Activated naive CD8-positive, alpha-beta T cell treated with anti-CD3 and anti-CD28 coated beads, Interleukin-2, amount 10 ng/mL, durations not matched to agents 7 days and 5 days (primary cell): ENCODE measurements at regions not wholly inside any gene's neighbourhood (a gene's known extent, or its start where the extent isn't known, plus 50 kb on each side); places are given as distances from the start of the nearest gene placed in this dataset.

Experiments used
- ATAC-seq: fragments of 150-1000 bp; cut with Tn5 transposase; one replicate; pipeline ENCODE4 v1.10.0; 2021; ENCODE audit warnings: low read depth, moderate library complexity
- POLR2A ChIA-PET: fragments of 350-600 bp; sonication (Branson Sonifier 250); formaldehyde crosslinking; loops from one replicate; lab custom pipeline; 2021; ENCODE audit warnings: antibody characterized with exemption; lab: Charles Lee
- DNase-seq: peaks from one replicate; pipeline ENCODE4 v3.0.0; 2021
- H3K27ac Mint-ChIP-seq: one replicate; pipeline ENCODE4 v1.8.0; 2022; ENCODE audit warnings: mild to moderate bottlenecking, mixed read lengths
- H3K27me3 Mint-ChIP-seq: one replicate; pipeline ENCODE4 v1.8.0; 2022; ENCODE audit warnings: mild to moderate bottlenecking, moderate library complexity, mixed read lengths
- H3K36me3 Mint-ChIP-seq: one replicate; pipeline ENCODE4 v1.8.0; 2021; ENCODE audit warnings: mild to moderate bottlenecking, mixed read lengths
- H3K4me1 Mint-ChIP-seq: one replicate; pipeline ENCODE4 v1.8.0; 2021; ENCODE audit warnings: mixed read lengths
- H3K4me3 Mint-ChIP-seq: one replicate; pipeline ENCODE4 v1.8.0; 2022; ENCODE audit warnings: mild to moderate bottlenecking, moderate library complexity, mixed read lengths
- H3K9me3 Mint-ChIP-seq: one replicate; pipeline ENCODE4 v1.8.0; 2021; ENCODE audit warnings: mixed read lengths

- Mint-ChIP-seq H3K36me3 (no peaks in the 10 kb centered on the region), H3K27me3 (no peaks in the 10 kb centered on the region), H3K4me3 (no peak overlapping the region), H3K4me1 (no peaks in the 10 kb centered on the region), H3K9me3 (peaks cover 4% of the 10 kb centered on the region), H3K27ac (no peak overlapping the region)
- POLR2A ChIA-PET, result no interaction called here
- no peak for ATAC-seq
- no peak for DNase-seq
These were observed 488.3 kb downstream of the CCDC85A start for GRCh38 chr2:56671973-56672569.

- H3K9me3 Mint-ChIP-seq, result peaks cover 4% of the 10 kb centered on the region
- no peak overlapping the region for H3K4me3 Mint-ChIP-seq
- no peaks in the 10 kb centered on the region for H3K4me1 Mint-ChIP-seq
- ATAC-seq (no peak), DNase-seq (no peak)
- POLR2A ChIA-PET, result no interaction called here
- H3K36me3 Mint-ChIP-seq, result no peaks in the 10 kb centered on the region
- H3K27me3 Mint-ChIP-seq, result no peaks in the 10 kb centered on the region
- no peak overlapping the region for H3K27ac Mint-ChIP-seq
These were observed 490.3 kb downstream of the CCDC85A start for GRCh38 chr2:56674084-56674483.

- no peaks in the 10 kb centered on the region for H3K36me3 Mint-ChIP-seq
- no peaks in the 10 kb centered on the region for H3K4me1 Mint-ChIP-seq
- POLR2A ChIA-PET, result no interaction called here
- no peak overlapping the region for H3K4me3 Mint-ChIP-seq
- H3K9me3 Mint-ChIP-seq, result peaks cover 1% of the 10 kb centered on the region
- no peak for ATAC-seq
- H3K27ac Mint-ChIP-seq, result no peak overlapping the region
- no peaks in the 10 kb centered on the region for H3K27me3 Mint-ChIP-seq
- no peak for DNase-seq
These were observed 493.2 kb downstream of the CCDC85A start for GRCh38 chr2:56676966-56677365.

GRCh38 chr2:56680971-56681631 lies 497.3 kb downstream of the CCDC85A start:
- H3K27ac Mint-ChIP-seq, result no peak overlapping the region
- POLR2A ChIA-PET, result no interaction called here
- H3K4me3 Mint-ChIP-seq, result no peak overlapping the region
- no peaks in the 10 kb centered on the region for H3K27me3 Mint-ChIP-seq
- H3K4me1 Mint-ChIP-seq, result no peaks in the 10 kb centered on the region
- no peak for ATAC-seq
- DNase-seq, result no peak
- H3K36me3 Mint-ChIP-seq, result no peaks in the 10 kb centered on the region
- H3K9me3 Mint-ChIP-seq, result peaks cover 3% of the 10 kb centered on the region

- H3K27me3 Mint-ChIP-seq, result no peaks in the 10 kb centered on the region
- no peaks in the 10 kb centered on the region for H3K4me1 Mint-ChIP-seq
- no peak overlapping the region for H3K4me3 Mint-ChIP-seq
- no peaks in the 10 kb centered on the region for H3K36me3 Mint-ChIP-seq
- DNase-seq (no peak), ATAC-seq (no peak)
- H3K9me3 Mint-ChIP-seq, result peaks cover 3% of the 10 kb centered on the region
- H3K27ac Mint-ChIP-seq, result no peak overlapping the region
- POLR2A ChIA-PET, result no interaction called here
These were observed 498.0 kb downstream of the CCDC85A start for GRCh38 chr2:56681659-56682396.

GRCh38 chr2:56682397-56682760 lies 498.6 kb downstream of the CCDC85A start:
- H3K9me3 Mint-ChIP-seq, result peaks cover 3% of the 10 kb centered on the region
- H3K27ac Mint-ChIP-seq, result no peak overlapping the region
- H3K4me3 Mint-ChIP-seq, result no peak overlapping the region
- POLR2A ChIA-PET, result no interaction called here
- no peak for ATAC-seq
- H3K36me3 Mint-ChIP-seq, result no peaks in the 10 kb centered on the region
- no peak for DNase-seq
- no peaks in the 10 kb centered on the region for H3K27me3 Mint-ChIP-seq
- no peaks in the 10 kb centered on the region for H3K4me1 Mint-ChIP-seq

- Mint-ChIP-seq H3K36me3 (no peaks in the 10 kb centered on the region), H3K4me1 (no peaks in the 10 kb centered on the region), H3K4me3 (no peak overlapping the region), H3K27ac (no peak overlapping the region), H3K27me3 (no peaks in the 10 kb centered on the region), H3K9me3 (peaks cover 3% of the 10 kb centered on the region)
- POLR2A ChIA-PET, result no interaction called here
- ATAC-seq (no peak), DNase-seq (no peak)
These were observed 500.5 kb downstream of the CCDC85A start for GRCh38 chr2:56684327-56684726.

GRCh38 chr2:56685205-56685604 lies 501.4 kb downstream of the CCDC85A start:
- H3K36me3 Mint-ChIP-seq, result no peaks in the 10 kb centered on the region
- no peaks in the 10 kb centered on the region for H3K4me1 Mint-ChIP-seq
- no peak for ATAC-seq
- H3K4me3 Mint-ChIP-seq, result no peak overlapping the region
- no peaks in the 10 kb centered on the region for H3K27me3 Mint-ChIP-seq
- H3K27ac Mint-ChIP-seq, result no peak overlapping the region
- POLR2A ChIA-PET, result no interaction called here
- peaks cover 3% of the 10 kb centered on the region for H3K9me3 Mint-ChIP-seq
- DNase-seq, result no peak

- DNase-seq (no peak), ATAC-seq (no peak)
- Mint-ChIP-seq H3K27me3 (no peaks in the 10 kb centered on the region), H3K4me3 (no peak overlapping the region), H3K4me1 (no peaks in the 10 kb centered on the region), H3K9me3 (peaks cover 3% of the 10 kb centered on the region), H3K27ac (no peak overlapping the region), H3K36me3 (no peaks in the 10 kb centered on the region)
- POLR2A ChIA-PET, result no interaction called here
These were observed 503.4 kb downstream of the CCDC85A start for GRCh38 chr2:56687169-56687568.

- Mint-ChIP-seq H3K36me3 (no peaks in the 10 kb centered on the region), H3K4me1 (no peaks in the 10 kb centered on the region), H3K4me3 (no peak overlapping the region), H3K27ac (no peak overlapping the region), H3K27me3 (no peaks in the 10 kb centered on the region), H3K9me3 (peaks cover 3% of the 10 kb centered on the region)
- DNase-seq (no peak), ATAC-seq (no peak)
- POLR2A ChIA-PET, result no interaction called here
These were observed 504.9 kb downstream of the CCDC85A start for GRCh38 chr2:56688661-56689060.

- no peaks in the 10 kb centered on the region for H3K36me3 Mint-ChIP-seq
- POLR2A ChIA-PET, result no interaction called here
These were observed 509.7 kb downstream of the CCDC85A start for GRCh38 chr2:56693501-56693900.

GRCh38 chr2:56703001-56703400 lies 519.2 kb downstream of the CCDC85A start:
- POLR2A ChIA-PET, result no interaction called here
- no peak overlapping the region for H3K27ac Mint-ChIP-seq
- no peaks in the 10 kb centered on the region for H3K36me3 Mint-ChIP-seq
- ATAC-seq (no peak), DNase-seq (no peak)
- peaks cover 7% of the 10 kb centered on the region for H3K9me3 Mint-ChIP-seq
- no peaks in the 10 kb centered on the region for H3K27me3 Mint-ChIP-seq
- no peak overlapping the region for H3K4me3 Mint-ChIP-seq
- H3K4me1 Mint-ChIP-seq, result no peaks in the 10 kb centered on the region

More at GRCh38 chr2:56693501-56693900, 509.7 kb downstream of the CCDC85A start:
- Mint-ChIP-seq H3K27ac (no peak overlapping the region), H3K27me3 (no peaks in the 10 kb centered on the region), H3K4me1 (no peaks in the 10 kb centered on the region), H3K4me3 (no peak overlapping the region), H3K9me3 (peaks cover 3% of the 10 kb centered on the region)
- no peak for ATAC-seq
- DNase-seq, result no peak

- Mint-ChIP-seq H3K4me3 (no peak overlapping the region), H3K36me3 (no peaks in the 10 kb centered on the region), H3K27ac (no peak overlapping the region), H3K9me3 (peaks cover 3% of the 10 kb centered on the region), H3K4me1 (no peaks in the 10 kb centered on the region), H3K27me3 (no peaks in the 10 kb centered on the region)
- ATAC-seq (no peak), DNase-seq (no peak)
- POLR2A ChIA-PET, result no interaction called here
These were observed 521.9 kb downstream of the CCDC85A start for GRCh38 chr2:56705713-56706112.

- H3K4me1 Mint-ChIP-seq, result no peaks in the 10 kb centered on the region
- H3K9me3 Mint-ChIP-seq, result no peaks in the 10 kb centered on the region
- H3K36me3 Mint-ChIP-seq, result no peaks in the 10 kb centered on the region
- POLR2A ChIA-PET, result no interaction called here
- no peaks in the 10 kb centered on the region for H3K27me3 Mint-ChIP-seq
- no peak for DNase-seq
- no peak overlapping the region for H3K4me3 Mint-ChIP-seq
- no peak overlapping the region for H3K27ac Mint-ChIP-seq
- ATAC-seq, result no peak
These were observed 523.4 kb downstream of the CCDC85A start for GRCh38 chr2:56707218-56707617.
